Epithelial cell of proximal tubule (primary cell): ENCODE measurements at regions not wholly inside any gene's neighbourhood (a gene's known extent, or its start where the extent isn't known, plus 50 kb on each side); places are given as distances from the start of the nearest gene placed in this dataset.

Source experiments
- DNase-seq: peaks from one replicate; pipeline ENCODE4 v3.0.0-alpha.2; 2011; ENCODE audit warnings: low read depth
- H3K4me3 ChIP-seq: 2 replicates; pipeline ENCODE4 v1.5.1; 2011; ENCODE audit warnings: low read depth, mild to moderate bottlenecking, low read length
- CTCF ChIP-seq: conservative IDR thresholded peaks from 2 replicates; pipeline ENCODE4 v1.5.1; 2012; ENCODE audit warnings: low read depth, mild to moderate bottlenecking, low read length

GRCh38 chr19:30910485-30911240, 438.6 kb downstream of the TSHZ3 start:
- H3K4me3 ChIP-seq, result no peak overlapping the region
- DNase-seq, result no peak
- no peak for TF ChIP-seq CTCF

- no peak for TF ChIP-seq CTCF
- no peak overlapping the region for H3K4me3 ChIP-seq
- no peak for DNase-seq
Measured at GRCh38 chr19:30909216-30909615, 440.0 kb downstream of the TSHZ3 start.

- DNase-seq, result no peak
- no peak overlapping the region for H3K4me3 ChIP-seq
- no peak for TF ChIP-seq CTCF
Measured at GRCh38 chr19:30908262-30908771, 440.9 kb downstream of the TSHZ3 start.

- no peak for DNase-seq
- no peak overlapping the region for H3K4me3 ChIP-seq
- no peak for TF ChIP-seq CTCF
Measured at GRCh38 chr19:30906871-30907270, 442.4 kb downstream of the TSHZ3 start.

- DNase-seq, result no peak
- TF ChIP-seq CTCF, result no peak
- no peak overlapping the region for H3K4me3 ChIP-seq
Measured at GRCh38 chr19:30900051-30900450, 449.2 kb downstream of the TSHZ3 start.

GRCh38 chr19:30898353-30899103, 450.7 kb downstream of the TSHZ3 start:
- DNase-seq, result no peak
- no peak overlapping the region for H3K4me3 ChIP-seq
- TF ChIP-seq CTCF, result no peak

- DNase-seq, result no peak
- no peak for TF ChIP-seq CTCF
- H3K4me3 ChIP-seq, result no peak overlapping the region
Measured at GRCh38 chr19:30897553-30897952, 451.7 kb downstream of the TSHZ3 start.
